HG02981 (cell line): ENCODE measurements at regions not wholly inside any gene's neighbourhood (a gene's known extent, or its start where the extent isn't known, plus 50 kb on each side); places are given as distances from the start of the nearest gene placed in this dataset.

ENCODE experiments used
- ATAC-seq: cut with Tn5 transposase; IDR thresholded peaks from one replicate; pipeline ENCODE4 v1.9.1; 2021; ENCODE audit warnings: mild to moderate bottlenecking, moderate library complexity; ENCODE audit not compliant: unreplicated experiment

DNA sequence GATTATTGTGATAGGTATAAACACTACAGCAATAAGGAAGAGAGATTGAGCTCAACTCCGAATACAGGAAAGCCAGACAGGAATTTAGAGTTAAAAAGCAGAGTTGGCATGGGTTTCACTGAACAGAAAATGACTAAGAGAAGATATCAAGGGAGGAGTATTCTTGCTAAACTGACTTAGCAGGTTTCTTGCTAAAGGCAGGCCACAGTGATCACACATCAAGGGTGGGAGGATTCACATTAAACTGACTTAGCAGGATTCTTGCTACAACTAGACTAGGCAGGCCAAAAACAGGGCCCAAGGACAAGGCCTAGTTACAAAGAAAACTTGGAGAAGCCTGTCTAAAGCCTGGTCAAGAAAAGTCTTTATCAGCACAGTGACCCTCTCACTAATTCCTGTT, 195.1 kb downstream of the MAGEB5 start:
- no peak for ATAC-seq

DNA sequence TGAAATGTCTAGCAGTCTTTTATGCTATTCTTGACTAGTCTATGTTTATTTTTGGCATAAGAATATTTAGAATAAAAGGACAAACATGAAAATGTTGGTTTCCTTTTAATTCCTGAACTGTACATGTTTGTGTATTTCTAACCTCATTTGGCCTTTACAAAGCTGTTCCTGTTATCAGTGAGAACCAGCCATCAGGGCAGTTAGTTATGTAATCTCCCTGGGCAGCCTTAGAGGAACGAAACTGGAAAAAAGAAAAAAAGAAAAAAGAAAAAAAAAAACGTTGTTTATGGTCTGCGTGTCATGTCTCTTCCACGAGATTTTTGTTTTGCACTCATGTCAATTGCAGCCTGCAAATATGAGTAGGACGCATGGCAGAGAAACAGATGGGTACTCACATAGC, 193.7 kb downstream of the MAGEB5 start:
- no peak for ATAC-seq

DNA sequence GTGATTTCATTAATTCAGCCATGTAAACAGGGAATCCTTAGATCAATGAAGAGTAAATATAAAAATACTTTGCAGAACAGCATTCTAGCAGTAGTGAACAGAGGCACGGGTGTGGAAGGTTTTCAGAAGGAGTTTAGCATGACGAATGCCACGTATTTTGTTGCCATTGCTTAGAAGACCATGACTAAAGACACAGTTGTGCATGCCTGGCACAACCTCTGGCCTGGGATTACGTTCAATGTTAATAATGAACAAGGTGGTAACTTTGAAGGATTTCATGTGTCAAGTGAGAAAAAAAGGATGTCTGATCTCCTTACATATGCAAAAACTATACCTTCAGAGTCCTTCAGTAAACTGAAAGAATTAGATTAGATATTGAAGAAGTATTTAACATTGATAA, 171.9 kb downstream of the MAGEB5 start:
- ATAC-seq: no peak

DNA sequence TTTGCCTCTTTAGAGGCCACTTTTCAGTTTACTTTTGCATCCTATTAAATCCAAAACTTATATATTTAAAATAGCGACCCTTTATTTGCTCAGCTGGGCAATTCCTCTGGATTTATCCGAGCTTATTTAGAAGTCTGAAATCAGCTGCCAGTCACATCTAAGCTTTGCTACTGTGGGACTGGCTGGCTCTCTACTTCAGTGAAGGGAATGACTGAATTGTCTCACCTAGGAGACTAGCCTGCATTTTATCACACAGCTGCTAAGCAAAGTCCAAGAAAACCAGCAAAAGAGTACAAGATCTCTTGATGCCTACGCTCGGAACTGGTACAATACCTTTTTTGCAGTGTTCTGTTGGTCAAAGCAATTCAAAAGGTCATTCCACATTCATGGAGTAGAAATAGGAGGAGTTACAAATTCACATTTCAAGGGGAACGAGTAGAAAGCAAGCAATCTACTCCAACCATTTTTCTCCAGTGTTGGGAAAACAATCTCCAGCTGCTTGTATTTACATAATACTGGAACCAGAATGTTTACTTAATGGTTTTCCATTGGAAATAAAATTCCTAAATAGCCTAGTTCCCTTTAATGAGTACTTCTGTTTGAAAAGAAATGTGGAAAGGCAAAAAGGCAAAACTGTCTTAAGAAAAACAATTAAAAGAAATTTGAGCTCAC, 160.2 kb downstream of the MAGEB5 start:
- ATAC-seq: no peak

DNA sequence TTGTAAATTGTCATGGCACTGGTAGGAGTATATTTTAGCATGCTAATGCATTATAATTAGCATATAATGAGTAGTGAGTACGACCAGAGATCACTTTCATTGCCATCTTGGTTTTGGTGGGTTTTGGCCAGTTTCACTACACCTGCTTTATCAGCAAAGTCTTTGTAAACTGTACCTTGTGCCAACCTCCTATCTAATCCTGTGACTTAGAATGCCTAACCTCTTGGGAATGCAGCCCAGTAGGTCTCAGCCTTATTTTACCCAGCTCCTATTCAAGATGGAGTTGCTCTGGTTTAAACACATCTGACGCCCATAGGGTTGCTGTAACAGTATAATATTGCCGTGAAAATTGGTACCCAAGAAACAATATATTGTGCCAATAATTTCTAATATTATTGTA, 159.4 kb downstream of the MAGEB5 start:
- ATAC-seq: no peak

DNA sequence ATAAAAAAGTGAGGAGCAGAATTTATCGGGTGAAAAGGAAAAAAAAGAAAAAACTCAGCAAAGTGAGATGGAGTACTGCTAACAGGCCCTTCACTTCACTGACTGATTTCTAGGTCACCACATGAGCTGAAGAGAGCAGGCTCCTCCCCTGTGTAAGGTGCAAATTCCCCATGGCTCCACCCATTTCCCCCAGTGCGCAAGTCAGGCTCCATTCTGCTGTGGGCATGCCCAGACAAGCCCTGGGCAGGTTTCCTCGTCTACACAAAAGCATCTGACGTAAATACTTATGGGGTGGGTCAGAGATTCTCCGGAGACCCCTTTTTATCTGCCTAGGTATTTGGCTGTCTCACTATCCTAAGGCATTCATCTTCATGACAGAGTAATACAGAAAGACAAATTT, 157.9 kb downstream of the MAGEB5 start:
- no peak for ATAC-seq

DNA sequence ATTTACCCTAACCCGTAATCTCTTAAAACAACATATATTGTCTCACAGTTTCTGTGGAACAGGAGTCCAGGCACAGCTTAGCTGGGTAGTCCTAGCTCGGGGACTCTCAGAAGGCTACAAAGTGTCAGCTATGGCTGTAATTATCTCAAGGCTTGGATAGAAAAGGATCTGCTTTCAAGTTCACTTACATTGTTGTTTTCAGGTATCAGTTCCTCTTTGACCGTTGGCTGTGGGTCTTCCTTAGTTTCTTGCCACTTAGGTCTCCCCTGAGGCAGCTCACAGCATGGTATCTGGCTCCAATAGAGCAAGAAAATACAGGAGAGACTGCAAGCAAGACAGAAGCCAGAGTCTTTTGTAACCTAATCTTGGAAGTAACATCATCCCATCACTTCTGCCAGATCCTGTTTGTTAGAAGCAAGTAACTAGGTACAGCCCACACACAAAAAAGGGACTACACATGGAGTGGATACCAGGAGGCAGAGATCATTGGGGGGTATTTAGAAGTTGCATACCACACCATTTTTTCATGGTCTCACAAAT, 137.0 kb downstream of the MAGEB5 start:
- no peak for ATAC-seq

DNA sequence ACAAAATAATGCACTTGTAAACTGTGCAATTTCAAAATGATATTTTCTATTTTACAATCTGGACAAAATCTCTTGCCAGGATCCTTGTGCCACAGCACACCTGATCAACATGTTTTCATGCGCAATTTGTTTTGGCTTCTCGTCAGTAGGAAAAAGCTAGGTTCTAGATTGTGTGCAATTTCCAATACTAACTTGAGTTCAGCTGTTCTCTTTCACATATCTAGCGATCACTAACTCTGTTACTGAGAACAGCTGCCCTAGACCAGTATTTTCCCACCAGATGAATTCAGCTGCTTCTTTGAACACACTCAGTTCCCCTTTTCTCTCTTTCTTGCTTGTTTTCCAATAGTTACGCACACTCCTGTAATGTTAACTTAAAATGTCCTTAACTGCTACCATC, 131.2 kb downstream of the MAGEB5 start:
- ATAC-seq: no peak

DNA sequence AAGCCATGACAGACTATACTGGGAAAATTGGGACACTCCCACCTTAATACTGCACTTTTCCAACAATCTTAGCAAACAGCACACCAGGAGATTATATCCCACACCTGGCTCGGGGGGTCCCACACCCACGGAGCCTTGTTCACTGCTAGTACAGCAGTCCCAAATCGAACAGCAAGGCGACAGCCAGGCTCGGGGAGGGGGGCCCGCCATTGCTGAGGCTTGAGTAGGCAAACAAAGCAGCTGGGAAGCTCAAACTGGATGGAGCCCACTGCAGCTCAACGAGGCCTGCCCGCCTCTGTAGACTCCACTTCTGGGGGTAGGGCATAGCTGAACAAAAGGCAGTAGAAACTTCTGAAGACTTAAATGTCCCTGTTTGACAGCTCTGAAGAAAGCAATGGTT, 118.3 kb downstream of the MAGEB5 start:
- ATAC-seq: no peak

DNA sequence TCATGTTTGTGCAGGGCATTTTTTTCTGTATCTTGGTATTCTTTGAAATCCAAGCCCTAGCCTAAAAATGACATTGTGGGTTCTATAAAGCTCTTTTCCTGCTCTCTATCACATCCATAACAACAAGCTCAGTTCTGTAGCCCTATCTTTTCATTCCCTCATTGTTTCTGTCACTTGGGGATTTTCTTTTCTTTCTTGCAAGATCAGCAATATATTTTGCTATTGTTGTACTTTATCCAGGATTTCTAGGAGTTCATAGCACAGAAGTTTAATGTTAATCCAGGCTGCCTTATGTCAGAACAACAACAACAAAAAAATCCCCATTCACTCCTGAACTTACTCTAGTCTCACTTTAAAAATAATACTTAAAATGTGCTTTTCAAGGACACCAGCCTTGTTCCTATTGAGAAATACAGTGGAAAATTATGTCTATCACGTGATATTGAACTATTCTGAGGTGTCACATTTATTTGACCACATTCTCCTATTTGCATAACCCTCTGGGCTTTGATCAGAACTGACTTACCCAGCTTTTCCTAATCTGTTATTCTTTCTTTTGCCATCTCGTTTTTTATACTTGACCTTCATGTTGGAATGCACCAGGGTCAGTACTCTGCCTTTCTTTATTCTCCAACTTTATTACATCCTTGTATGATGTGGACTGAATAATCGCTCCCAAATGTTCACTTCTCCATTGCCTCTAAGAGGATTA, 112.8 kb downstream of the MAGEB5 start:
- ATAC-seq: no peak

DNA sequence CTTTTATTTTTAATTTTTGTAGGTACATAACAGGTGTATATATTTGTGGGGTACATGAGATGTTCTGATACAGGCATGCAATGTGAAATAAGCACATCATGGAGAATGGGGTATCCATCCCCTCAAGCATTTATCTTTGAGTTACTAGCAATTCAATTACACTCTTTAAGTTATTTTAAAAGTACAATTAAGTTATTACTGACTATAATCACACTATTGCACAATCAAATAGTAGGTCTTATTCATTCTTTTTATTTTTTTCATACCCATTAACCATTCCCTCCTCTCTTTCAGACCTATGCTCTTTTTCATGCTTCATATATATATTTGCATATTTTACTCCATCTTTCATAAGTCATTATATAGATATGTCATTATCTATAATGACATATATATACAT, 93.3 kb downstream of the MAGEB5 start:
- no peak for ATAC-seq

DNA sequence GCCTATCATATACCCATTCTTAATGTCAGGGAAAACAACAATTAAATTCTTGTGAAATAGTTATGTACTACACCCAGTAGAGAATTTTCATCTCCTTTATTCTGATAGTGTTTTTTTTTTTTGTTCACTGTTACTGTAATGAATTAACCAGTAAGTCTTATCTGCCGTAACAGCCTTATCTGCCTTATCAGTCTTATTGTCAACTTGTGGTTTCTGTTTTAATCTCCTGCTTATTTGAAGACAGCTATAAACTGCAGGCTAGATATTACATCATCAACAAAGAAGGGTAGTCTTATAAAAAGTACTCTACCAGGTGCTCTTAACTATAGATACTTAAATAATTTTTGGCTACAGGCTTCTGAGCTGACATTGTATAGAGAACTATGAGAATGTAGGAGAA, 79.5 kb downstream of the MAGEB5 start:
- ATAC-seq: no peak

DNA sequence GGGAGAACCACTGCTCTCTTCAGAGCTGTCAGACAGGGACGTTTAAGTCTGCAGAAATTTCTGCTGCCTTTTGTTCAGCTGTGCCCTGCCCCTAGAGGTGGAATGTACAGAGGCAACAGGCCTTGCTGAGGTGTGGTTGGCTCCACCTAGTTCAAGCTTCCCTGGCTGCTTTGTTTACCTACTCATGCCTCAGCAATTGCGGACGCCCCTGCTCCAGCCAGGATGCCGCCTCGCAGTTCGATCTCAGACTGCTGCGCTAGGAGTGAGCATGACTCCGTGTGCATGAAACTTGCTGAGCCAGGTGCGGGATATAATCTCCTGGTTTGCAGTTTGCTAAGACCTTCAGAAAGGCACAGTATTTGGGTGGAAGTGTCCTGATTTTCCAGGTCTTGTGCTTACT, 70.9 kb downstream of the MAGEB5 start:
- ATAC-seq: no peak
